NCI-H774 (cell line): ENCODE measurements at regions not wholly inside any gene's neighbourhood (a gene's known extent, or its start where the extent isn't known, plus 50 kb on each side); places are given as distances from the start of the nearest gene placed in this dataset.

Experiments
- DNase-seq: peaks from one replicate; lab custom pipeline; 2025; lab: John Stamatoyannopoulos, UW

DNA sequence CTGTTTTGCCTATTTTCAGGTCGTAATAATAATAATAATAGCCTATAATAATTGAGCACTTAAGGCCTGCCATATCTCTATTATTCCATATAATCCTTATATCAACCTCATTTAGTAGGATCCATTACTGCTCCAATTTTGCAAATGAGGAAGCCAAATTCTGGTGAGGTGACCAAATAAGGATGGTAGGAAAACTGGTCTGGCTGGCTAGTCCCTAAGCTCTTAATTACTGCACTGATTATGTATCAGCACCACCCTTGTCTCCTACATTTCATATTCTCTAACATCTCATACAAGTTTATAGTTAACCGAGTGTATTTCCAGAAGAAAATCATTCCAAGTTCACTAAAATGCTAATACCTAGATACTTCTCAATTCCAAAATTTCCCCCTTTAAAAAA lies 166.5 kb upstream of the RGMB start:
- DNase-seq = no peak

DNA sequence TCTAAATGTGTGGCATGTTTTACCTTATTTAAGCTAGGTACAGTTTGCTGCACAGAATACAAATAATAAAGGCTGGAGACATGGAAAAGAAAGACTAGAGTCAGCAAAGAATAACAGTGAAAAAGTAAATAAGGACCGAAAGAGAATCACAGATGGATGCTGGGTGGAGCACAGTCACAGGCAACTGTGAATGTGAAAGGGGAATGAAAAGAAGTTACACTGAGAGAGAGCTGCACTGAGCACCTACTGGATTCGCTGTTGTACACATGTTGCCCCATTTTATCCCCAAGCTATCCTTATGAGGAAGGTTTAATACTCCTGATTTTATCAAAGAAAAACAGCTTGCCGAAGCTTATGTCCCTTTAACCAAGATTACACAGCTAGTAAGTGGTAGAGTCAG lies 165.4 kb upstream of the RGMB start:
- DNase-seq = no peak

DNA sequence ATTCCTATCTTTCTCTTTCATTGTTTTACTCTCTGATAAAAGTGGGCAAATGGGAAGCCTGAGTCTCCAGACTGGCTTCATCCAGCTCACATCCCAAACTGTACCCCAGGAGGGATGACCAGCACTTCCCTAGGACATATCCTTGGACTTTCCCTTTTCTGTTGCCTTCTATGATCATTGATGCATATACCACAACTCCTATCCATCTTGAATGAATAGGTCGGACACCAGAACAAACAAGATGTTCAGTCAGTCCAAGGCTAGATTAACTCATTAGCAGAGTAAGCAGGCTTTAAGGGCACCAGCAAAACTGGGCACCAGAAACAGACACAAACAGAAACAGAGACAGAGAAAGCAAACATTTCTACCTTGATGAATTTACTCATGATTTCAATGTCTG lies 159.1 kb upstream of the RGMB start:
- DNase-seq = no peak

DNA sequence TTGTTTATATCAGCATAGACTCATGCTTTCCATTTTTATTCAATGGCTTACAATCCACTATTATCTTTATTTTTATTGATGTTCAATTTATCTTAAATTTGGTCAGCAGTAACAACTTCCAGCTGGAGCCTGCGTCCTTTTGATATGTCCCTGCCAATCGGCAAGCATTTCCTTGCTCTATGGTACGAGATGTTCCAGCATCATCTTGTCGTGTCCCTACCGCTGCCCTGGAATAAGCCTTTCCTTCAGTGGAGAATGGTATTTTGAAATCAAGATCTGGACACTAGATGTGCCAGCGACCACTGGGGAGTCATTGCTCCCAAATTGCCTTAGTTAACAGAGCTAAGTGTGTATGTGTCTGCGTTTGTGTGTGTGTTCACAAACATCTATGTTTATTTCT lies 151.6 kb upstream of the RGMB start:
- DNase-seq = no peak

DNA sequence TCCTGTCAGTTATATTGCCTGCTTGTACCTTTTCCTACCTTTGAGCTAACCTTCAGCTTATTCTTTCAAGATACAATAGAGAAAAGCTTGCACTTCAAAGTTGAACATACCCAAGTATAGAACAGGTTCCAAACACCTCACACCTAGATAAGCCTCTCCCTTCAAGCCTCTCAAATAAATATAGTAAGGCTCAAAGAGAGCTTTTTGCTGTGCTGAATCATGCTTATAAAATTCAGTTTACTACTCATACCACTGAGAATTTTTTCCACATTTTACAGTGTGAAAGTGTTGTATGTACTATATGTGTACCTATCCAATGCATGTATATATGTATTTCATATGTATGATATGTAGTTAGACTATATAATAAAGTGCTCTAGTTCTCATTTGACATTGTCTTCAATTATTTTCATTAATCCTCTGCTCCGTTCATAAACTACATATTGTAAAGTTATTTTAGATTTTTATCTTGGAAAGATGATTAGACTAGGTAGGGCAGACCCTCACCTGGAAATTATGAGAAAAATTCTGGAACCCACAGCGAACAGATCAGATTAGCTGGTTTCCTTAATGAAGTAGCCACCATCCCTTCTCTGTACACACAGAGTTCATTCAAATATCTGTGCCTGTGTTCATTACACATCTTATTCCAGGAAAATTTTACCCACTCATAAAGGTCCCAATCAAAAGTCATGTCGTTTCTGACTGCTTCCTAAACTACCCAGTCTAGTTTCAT lies 149.2 kb upstream of the RGMB start:
- no peak for DNase-seq

DNA sequence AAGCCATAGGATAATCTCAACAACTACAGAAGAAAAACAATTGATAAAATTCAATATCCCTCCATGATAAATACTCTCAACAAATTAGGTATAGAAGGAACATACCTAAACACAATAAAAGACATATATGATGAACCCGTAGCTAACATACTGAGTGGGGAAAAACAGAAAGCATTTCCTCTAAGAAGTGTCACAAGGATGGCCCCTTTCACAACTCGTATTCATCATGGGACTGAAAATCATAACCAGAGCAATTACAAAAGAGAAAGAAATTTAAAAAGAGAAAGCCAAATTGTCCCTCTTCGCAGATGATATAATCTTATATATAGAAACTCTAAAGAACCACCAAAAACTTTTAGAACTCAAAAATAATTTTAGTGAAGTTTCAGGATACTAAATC lies 146.3 kb upstream of the RGMB start:
- no peak for DNase-seq

DNA sequence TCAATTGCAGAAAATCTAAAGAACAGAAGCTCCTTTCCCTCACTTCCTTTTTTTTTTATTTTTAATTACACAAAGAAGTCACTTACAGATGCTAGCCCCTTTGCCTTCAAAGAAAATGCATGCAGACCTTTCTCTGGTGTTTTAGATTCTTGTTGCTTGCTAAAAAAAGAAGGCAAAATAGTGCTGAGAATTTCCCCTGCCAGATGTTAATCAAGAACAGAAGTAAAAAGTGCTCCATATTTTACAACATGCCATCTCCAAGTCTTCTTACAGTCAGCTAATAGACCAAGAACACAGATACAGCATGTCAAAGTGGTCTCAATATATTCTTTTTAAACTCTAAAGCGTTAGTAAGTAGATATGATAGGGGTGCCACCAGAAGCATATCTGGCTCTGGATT lies 142.8 kb upstream of the RGMB start:
- no peak for DNase-seq

DNA sequence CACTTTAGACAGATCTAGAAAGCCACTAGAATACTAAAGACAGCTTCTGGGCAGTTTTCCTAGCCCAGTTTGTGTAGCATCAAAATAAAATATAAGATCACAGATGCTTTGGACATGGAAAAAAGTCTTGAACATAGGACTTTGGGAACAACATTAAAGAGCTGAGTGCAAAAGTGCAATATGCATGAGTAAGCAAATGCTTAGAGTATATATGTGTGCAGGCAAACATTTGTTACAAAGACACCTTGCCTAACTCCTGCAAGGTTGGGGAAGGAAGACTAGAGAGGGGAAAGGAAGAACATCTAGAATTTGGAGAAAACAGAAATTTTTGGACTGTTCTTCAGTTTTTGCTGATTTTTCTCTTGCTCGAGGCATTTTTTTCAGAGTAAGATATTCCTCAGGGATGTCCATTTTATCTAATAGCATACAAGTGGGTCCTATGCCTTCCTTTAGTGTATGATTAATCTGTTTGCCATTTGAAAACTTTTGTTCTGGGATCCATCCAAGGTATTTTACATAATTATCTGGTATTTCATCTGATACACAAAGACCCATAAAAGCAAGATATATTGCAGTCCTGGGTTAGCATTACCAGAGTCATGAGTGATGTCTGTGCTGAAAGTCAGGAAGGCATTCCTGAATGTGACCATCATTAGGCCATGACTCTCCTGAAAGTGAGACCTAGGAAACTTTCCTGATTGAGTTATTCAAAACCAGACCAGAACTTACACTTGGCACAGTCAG lies 142.0 kb upstream of the RGMB start:
- DNase-seq = no peak

DNA sequence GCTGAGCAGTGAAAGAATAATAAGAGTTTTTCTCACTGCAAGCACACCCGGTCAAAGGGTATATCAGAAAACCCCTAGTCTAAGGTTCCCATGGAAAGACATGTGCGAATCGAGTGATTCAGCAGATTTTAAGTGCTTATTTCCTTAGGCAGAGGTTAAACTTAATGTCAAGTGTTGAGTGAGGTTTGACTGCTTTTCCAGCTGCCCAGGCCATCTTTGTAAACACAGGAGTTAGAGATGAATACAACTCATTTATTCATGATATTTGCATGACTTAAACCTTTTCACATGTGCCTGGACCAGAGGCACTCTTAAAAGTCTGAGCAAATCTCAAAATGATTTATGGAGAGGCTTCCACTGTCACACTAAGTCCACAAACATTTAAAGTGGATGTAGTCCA lies 137.8 kb upstream of the RGMB start:
- no peak for DNase-seq

DNA sequence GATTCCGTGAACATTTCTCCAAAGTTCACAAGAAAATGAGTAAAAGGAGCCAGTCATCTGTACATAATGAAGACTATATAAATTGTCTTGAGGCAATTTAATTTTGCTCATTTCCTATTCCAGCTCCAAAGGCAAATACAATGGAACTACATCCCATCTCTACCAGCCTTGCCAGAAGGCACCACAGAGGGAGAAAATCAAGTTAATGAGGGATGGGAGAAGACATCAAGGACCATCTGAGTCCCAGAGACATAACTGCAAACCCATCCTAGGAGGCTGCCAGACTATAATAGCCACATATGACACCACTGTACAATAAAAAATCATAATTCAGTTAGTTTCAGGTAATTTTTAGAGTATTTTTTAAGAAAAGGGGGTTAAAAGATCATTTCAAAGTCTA lies 136.3 kb upstream of the RGMB start:
- no peak for DNase-seq

DNA sequence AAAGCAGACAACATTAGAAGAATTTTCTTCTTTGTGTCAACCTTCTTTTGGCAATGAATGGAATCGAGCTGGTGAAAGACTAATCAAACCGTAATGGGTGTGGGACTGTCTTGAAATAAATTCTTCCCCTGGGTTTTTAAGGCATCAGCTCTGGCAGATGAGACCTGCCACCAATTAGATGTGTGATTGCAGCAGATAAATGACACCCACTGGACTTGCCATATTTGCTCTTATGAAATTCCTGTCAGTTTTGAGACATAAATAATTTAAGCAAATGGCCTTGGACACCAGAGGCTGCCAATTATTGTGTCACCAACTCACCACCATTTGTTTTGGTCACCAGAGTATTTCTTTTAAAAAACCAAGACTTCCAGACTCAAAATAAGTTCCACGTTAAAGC lies 135.9 kb upstream of the RGMB start:
- DNase-seq = no peak

DNA sequence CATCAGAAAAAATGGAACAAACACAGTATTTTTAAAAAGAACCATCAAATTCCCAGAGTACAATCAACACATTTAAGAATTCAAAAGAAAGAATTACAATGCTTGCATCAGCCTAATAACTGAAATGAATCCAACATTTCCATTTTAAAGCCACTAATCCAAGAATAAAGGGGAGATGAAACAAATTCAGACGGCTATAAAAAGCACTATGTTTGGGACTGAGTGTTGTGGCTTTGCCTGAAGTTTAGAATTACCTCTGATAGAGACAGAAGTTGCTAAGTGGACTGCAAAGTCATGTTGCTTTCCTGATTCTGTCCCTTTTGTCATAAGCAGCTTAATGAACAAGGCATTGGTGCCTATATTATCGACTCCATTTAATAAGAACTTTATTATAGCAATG lies 135.4 kb upstream of the RGMB start:
- no peak for DNase-seq

DNA sequence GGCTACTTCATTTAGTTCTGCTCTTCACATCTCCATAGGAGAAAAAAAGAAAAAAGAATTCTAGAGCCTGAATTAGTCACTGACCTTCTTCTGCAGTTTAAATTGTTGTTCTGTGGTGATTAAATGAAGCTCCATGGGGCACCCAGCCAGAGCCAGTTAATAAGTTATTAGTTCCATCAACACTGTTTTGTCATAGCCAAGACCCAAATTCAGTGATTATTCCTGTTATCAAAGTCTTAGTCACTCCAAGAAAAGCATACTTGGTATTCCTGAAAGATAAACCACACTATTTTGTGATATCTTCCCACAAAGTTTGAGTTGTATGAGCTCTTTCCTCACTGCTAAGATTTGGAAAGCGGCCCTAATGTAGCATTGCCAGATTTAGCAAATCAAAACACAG lies 134.8 kb upstream of the RGMB start:
- DNase-seq = no peak

DNA sequence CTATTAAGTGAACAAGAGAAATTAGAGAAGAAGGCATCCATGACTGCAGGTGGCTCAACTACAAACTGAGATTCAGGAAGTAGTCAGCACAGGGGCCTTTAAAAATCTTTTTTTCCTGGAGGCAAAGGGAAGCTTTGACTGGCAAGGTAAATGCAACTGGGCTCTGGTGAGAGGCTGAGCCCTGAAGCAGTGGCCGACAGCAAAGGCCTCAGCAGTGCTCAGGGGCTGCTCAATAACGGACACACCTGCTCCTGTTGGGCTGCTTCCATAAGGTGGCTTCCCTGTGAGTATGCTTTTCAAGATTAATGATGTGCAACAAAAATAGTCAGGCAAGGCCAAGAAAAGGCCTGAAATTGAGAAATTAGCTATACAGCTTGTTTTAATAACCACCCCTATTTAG lies 134.2 kb upstream of the RGMB start:
- DNase-seq = no peak

DNA sequence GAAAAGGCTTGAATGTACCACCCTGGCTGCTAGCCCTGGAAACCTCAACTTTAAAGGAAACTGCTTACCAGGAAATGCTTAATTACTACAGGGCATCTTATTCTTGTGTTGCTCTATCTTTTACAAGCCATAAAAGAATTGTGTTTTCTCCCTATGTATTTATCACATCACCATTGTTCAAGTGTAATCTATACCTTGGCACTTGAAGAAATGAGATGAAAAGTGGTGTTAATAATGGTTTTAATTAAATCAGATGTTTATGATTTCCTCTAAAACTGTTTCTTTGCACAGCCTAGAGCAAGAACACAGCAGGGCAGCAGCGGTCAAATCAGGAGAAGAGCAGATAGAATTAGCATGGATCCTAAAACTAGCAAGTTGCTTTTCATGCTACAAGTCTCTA lies 131.8 kb upstream of the RGMB start:
- DNase-seq = no peak

DNA sequence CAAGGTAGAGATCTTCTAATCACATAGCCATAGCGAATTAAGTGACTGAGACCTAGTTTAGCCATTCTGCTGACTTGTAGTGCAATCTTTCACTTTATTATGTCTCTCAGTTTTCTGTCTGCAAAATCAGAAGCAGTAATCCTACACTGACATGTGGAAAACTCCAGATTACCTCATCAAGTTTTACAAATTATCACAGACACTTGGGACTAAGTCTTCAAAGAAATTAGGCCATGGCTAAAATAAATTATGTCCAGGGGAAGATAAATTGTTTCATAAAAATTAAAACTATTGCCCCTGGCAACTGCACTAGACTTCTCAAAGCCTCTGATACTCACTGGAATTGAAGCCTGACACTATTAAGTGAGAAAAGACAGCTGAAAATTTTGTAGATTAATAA lies 129.9 kb upstream of the RGMB start:
- DNase-seq = no peak

DNA sequence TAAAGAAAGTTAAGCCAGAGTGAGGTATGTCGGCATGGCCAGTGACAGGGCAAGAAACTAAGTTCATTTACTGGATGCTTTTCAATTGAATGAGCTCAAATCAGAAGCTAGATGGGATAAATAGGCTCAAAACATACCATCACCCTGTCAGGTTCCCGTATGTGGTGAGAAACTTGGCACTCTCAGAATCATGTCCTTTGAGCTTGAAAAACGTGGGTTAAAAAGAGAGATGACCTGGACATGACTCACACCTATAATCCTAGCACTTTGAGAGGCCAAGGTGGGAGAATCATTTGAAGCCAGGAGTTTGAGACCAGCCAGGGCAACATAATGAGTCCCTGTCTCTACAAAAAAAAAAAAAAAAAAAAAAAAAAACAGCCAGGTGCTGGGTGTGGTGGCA lies 121.7 kb upstream of the RGMB start:
- DNase-seq = no peak

DNA sequence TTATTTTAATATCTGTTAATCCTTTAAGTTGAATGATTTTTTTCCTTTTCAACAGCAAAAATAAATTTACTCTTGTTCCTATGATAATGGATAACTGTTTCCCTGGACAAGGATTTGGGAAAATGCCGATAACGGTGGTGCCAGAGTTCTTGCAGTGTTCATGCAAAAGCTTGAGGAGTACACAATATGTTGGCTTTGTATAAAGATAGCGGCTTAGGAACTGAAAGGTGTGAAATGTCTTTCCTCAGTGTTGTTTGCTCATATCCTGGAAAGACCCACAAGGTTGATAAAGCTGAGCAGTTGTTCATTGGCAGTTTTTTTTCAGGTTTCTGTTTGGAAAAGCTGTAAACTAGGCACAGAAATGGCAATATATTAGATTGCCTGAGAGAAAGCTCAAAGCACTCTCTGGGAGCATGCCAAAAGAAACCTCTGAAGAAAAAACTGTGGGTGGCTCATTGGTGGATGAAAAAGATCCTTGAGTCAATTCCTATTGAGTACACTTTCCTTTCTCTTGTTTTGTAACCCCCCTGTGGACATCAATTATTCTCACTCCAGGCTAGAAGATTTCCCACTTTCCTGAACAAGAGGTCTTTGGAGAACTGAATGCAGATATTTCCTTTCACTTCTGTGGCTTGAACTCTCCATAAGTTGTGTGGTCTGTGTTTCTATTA lies 117.2 kb upstream of the RGMB start:
- DNase-seq = no peak

DNA sequence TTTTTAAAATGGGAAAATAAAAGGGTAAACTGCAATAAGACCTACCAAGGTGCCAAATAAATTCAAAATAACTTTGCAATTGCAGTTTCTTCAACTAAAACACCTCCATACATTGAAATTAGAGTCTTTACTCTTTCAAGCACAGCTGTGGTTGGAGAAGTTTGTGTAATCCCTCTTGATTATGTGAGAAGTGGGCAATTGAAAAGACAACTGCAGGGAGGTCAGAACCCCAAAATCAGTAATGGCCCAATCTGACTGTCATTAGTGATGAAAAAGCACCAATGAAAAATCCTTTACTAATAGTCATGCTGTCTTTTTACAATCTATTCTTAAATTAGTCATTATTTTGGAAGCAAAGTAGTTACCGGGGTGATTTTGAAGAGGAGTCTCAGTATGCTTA lies 116.7 kb upstream of the RGMB start:
- DNase-seq = no peak

DNA sequence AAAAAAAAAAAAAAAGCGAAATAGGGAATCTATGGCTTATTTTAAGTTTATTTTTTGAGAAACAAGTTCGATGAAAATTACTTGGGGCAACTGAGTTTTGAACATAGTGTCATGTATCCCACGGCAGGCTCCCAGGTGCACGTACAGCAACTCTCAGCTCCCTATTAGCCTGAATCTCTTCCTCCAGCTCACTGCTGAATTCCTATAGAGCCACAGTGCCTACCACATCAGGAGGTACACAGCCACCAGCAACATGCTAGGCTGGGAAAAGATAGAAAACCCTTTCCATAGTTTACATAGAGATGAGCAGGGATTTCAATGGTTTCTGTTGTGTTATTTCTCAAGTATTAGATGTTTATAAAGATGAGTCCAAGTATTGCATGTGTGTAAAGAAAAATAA lies 115.9 kb upstream of the RGMB start:
- no peak for DNase-seq

DNA sequence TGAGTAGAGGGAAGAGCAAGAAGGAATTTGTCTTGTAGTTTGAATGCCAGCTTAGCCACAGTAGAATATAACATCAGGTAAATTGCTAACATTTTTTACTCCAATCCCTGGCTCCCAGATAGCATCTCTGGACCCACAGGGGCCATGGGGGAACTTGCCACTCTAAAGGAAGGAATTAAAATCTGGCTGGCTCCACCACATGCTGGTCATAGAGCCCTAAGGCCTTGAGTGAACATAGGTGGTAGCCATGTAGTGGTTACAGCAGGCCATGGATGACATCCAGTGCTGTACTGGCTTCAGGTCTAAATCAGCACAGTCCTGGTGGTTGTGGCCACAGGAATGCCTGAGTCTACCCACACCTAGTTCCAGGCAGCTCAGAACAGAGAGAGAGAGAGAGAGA lies 109.9 kb upstream of the RGMB start:
- DNase-seq = no peak

DNA sequence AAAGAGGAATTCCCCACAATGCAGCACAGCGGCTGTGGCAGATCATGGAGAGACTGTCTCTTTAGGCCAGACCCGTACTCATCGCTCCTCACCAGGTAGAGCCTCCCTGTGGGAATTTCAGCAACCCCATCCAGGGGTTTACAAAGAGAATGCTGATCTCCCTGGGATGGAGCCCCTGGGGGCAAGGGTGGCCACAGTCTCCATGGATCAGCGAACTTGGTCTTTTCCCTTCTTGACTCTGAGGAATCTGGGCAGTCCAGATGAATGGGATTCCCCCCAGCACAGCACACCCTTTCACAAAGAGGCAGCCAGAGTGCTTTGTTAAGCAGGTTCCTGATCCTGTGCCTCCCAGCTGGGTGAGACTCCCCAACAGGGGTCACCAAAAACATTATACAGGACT lies 108.7 kb upstream of the RGMB start:
- DNase-seq = no peak

DNA sequence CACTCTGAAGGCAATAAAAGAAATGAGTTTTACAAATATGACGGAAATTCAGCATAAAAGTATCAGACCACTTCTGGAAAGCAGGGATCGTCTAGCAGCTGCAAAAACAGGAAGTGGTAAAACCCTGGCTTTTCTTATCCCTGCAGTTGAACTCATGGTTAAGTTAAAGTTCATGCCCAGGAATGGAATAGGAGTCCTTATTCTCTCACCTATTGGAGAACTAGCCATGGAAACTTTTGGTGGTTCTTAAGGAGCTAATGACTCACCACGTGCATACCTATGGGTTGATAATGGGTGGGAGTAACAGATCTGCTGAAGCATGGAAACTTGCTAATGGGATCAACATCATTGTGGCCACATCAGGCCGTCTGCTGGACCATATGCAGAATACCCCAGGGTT lies 93.5 kb upstream of the RGMB start:
- no peak for DNase-seq

DNA sequence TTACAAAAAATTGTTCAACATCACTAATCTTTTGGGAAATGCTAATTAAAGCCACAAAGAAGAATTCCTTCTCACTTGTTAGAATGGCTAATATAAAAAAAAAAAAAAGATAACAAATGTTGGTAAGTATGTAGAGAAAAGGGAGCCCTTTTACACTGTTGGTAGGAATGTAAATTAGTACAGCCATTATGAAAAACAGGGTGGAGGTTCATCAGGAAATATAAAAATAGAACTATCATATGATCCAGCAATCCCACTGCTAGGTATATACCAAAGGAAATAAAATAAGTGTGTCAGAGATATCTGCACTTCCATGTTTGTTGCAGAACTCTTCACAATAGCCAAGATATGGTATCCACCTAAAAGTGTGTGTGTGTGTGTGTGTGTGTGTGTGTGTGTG lies 83.5 kb upstream of the RGMB start:
- no peak for DNase-seq
